Stomach (tissue), 4 donors: ENCODE measurements at regions not wholly inside any gene's neighbourhood (a gene's known extent, or its start where the extent isn't known, plus 50 kb on each side); places are given as distances from the start of the nearest gene placed in this dataset.

ENCODE experiments used
- CTCF ChIP-seq, 7 experiments: fragments of 450-650 bp in 4 of 7; fragments of 200-600 bp in 3 of 7; sonication (generic) in 3 of 7; IDR thresholded peaks; one replicate each; pipeline ENCODE4 v1.5.1; 2016 to 2019; ENCODE audit warnings: antibody characterized with exemption in 7 of 7, control low read depth in 2 of 7, mild to moderate bottlenecking in 1 of 7
- POLR2A ChIP-seq, 4 donors: fragments of 450-650 bp; IDR thresholded peaks; one replicate each; pipeline ENCODE4 v1.6.1; 2016; ENCODE audit warnings: antibody characterized with exemption in 4 of 4, control low read depth in 2 of 4, mild to moderate bottlenecking in 1 of 4, moderate library complexity in 1 of 4

- TF ChIP-seq CTCF (IDR thresholded peaks at IDR 0.05) (no peak), POLR2A (IDR thresholded peaks at IDR 0.05) (no peak)
Observed at GRCh38 chr2:80703532-80703931, 399.0 kb upstream of the LRRTM1 start.
